Astrocyte of the cerebellum (primary cell): ENCODE measurements at regions not wholly inside any gene's neighbourhood (a gene's known extent, or its start where the extent isn't known, plus 50 kb on each side); places are given as distances from the start of the nearest gene placed in this dataset.

Experiments
- DNase-seq: peaks from one replicate; pipeline ENCODE4 v3.0.0-alpha.2; 2011; ENCODE audit warnings: low read depth
- H3K4me3 ChIP-seq: 2 replicates; pipeline ENCODE4 v1.5.1; 2011; ENCODE audit warnings: mild to moderate bottlenecking, low read depth, low read length, moderate library complexity
- in situ Hi-C: cut with HindIII; loops from 2 replicates; pipeline ENCODE4 v1.10.0; 2017; ENCODE audit warnings: low sequenced_read_pairs
- TF ChIP-seq, protein P1 (sequence below): IDR thresholded peaks from 2 replicates; pipeline ENCODE4 v1.5.1; 2012; ENCODE audit warnings: low read length, low read depth, moderate library complexity, mild to moderate bottlenecking; ENCODE audit errors: missing control alignments

DNA sequence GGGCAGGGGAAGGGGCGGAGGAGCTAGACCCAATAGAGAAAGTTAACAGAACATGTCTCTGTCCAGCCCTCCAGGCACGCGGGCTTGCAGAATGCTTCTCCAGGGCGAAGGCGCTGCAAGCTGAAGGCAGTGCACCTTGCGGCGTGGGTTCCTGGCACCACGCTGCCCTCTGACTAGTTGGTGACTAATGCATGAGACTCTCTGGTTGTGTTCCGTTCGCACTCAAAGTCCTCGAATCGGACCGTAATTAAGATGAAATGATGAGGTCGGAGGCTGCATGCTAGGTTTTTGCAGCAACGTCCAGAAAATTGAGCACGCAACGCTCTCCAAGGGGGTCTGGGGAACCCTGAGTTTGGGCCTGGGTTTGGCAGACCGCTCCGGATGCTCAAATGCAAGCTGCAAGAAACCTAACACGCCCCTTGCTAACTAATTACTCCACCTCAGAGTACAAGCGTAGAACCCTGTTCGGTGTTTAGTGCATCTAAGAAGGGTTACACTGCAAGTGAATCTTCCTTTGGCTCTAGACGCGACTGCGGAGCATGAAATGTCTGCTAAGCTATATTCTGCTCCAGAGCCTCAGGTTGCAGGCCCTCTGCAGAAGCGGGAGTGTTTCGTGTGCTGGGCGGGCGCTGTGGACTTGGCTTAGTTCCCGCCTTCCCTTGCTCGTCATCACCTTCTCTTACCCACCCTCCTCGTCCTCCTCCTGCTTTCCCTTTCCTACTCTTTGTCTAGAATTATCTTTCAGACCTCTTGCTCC lies 57.1 kb upstream of the NKAP start:
- no peak for DNase-seq
- TF ChIP-seq, protein P1, sequence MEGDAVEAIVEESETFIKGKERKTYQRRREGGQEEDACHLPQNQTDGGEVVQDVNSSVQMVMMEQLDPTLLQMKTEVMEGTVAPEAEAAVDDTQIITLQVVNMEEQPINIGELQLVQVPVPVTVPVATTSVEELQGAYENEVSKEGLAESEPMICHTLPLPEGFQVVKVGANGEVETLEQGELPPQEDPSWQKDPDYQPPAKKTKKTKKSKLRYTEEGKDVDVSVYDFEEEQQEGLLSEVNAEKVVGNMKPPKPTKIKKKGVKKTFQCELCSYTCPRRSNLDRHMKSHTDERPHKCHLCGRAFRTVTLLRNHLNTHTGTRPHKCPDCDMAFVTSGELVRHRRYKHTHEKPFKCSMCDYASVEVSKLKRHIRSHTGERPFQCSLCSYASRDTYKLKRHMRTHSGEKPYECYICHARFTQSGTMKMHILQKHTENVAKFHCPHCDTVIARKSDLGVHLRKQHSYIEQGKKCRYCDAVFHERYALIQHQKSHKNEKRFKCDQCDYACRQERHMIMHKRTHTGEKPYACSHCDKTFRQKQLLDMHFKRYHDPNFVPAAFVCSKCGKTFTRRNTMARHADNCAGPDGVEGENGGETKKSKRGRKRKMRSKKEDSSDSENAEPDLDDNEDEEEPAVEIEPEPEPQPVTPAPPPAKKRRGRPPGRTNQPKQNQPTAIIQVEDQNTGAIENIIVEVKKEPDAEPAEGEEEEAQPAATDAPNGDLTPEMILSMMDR, result no peak
- H3K4me3 ChIP-seq, result no peak overlapping the region

DNA sequence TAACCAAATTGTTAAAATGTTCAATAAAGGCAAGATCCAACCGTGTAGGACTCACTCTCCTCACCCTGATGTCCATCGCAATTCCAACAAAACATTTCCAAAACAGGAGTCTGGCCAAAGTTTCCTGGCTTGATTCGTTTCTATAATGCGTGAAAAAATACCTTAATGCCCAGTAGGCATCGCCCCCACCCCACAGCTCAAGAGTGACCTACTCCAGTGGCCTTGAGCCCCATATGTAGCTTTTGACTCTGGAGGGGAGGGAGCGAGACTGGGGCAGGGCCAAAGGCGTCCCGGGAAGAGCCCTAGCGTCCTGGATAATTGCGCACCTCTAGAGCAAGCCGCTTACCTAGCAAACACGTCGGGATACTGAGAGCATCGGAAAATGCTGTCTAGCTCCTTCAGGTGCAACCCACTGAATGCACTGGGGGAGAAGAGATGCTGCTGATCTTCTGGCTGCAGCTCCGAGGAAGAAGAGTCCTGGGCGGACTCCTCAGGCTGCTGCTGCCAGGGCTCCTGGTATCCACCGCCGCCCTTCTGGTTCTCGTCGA lies 55.6 kb upstream of the NKAP start:
- DNase-seq, result no peak
- TF ChIP-seq, protein P1, result no peak
- no peak overlapping the region for H3K4me3 ChIP-seq
- in situ Hi-C loops, result no loop called here

More for the DNA sequence above, 57.1 kb upstream of the NKAP start:
- in situ Hi-C loops, result no loop called here

DNA sequence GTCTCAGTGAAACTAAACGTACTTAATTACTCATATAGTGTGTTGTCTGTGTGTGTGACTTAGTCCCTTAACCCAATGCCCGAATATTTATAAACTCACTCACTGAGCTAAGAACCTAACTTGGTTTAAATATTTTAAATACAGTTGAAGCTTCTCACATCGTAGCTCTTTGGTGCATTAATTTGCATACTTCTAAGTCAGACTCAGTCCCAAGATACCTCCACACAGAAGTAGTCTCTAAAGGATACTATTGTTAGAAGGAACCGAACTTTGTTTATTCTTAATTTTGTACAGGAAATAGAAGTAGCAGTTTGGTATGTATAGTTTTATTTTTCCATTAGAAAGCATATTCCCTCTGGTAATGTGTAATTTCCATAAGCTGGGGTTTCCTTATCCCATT lies 54.0 kb upstream of the NKAP start:
- no peak overlapping the region for H3K4me3 ChIP-seq
- TF ChIP-seq, protein P1, result no peak
- in situ Hi-C loops, result no loop called here
- no peak for DNase-seq

DNA sequence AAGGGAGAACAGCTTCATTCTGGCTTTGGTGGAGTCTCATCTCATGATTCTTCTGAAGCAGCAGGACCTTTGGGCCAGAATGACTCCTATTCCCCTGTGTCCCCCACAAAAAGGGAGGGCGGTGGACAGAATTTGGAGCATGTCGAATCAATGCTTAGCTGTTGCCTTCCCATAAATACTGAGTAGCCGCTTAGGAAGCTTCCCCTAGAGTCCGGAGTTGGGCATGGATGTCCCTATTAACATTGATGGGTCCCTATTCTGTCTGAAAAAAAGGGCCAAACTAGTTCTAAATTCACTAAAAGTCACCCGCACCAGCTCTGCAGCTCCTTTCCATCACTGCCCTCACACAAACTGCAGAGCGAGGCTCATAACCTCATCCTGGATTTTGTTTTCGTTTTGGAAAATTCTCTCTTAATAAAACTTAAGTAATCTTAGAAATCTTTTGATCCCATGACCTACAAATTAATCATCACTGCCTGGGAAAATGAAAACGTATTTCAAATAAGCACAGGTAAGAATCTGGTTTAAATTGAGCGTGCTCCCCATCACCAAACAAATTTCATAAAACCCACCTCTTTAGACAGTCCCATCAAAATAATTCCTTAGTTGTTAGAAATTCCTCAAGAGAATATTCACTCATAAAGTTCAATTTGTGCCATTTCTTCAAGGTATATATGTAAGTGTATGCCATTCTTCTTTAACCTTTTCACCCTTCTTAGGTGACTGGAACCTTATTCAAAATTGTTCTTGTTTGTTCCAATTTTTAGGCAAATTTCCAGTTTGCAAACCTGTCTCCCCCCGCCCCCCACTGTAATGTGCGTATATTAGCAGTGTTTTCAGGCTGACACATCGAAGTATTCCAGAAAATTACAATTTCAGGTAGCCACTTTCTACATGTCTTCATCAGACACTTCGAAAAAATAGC lies 53.3 kb upstream of the NKAP start:
- in situ Hi-C loops, result no loop called here
- no peak overlapping the region for H3K4me3 ChIP-seq
- no peak for DNase-seq
- TF ChIP-seq, protein P1, result no peak

DNA sequence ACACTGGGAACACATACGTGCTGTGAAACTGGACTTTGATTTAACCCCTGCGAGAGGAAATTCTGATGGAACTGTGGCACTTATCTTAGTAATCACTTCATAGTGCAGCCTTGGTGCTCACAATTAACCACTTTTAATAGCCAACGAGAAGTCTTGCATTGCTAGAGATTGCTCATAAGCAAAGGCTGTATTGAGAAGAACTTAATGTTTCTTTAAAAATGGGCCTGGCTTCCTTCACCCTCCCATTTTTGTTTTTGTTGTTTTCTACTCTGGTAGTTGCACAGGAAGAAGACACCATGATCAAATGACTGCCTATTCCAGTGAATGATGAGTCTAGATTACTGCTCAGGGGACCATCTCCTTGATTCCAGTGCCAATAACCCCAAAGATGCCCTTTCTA lies 52.5 kb upstream of the NKAP start:
- H3K4me3 ChIP-seq, result no peak overlapping the region
- in situ Hi-C loops, result no loop called here
- TF ChIP-seq, protein P1, result no peak
- no peak for DNase-seq
